H1 (cell line): ENCODE measurements at regions not wholly inside any gene's neighbourhood (a gene's known extent, or its start where the extent isn't known, plus 50 kb on each side); places are given as distances from the start of the nearest gene placed in this dataset.
A peak's percentile ranks its signal among the peaks of the same experiment; 100 is the strongest.

Experiments used
- CTCF ChIA-PET: fragments of 300-600 bp; sonication (Branson Sonifier 250); formaldehyde crosslinking; loops from one replicate; lab custom pipeline; 2021; ENCODE audit not compliant: partially characterized antibody; lab: Charles Lee
- POLR2A ChIA-PET: fragments of 300-600 bp; sonication (Branson Sonifier 250); formaldehyde crosslinking; loops from one replicate; lab custom pipeline; 2021; ENCODE audit warnings: inconsistent platforms; ENCODE audit not compliant: partially characterized antibody; lab: Charles Lee
- DNase-seq, 2 experiments: peaks; one replicate each; pipeline versions ENCODE4 v3.0.0 to v3.0.0-alpha.2; 2010 to 2022; ENCODE audit warnings: low spot score in 2 of 2, low read depth in 1 of 2, mixed read lengths in 1 of 2
- FAIRE-seq: peaks from 2 replicates; lab custom pipeline; 2011; peaks lifted over from hg19 to GRCh38; lab: Jason Lieb, UNC
- H2AFZ ChIP-seq: 2 replicates; pipeline ENCODE4 v1.8.1; 2012; ENCODE audit warnings: low read length, inconsistent platforms
- H2AK5ac ChIP-seq: 2 replicates; pipeline ENCODE4 v1.6.1; 2013; ENCODE audit warnings: low read depth, low read length
- H2BK120ac ChIP-seq: replicated peaks from 2 replicates; pipeline ENCODE3; 2013; ENCODE audit warnings: low read depth, low read length, inconsistent platforms
- H2BK12ac ChIP-seq: 2 replicates; pipeline ENCODE4 v1.6.1; 2013; ENCODE audit warnings: low read depth, low read length
- H2BK15ac ChIP-seq: 2 replicates; pipeline ENCODE4 v1.6.1; 2013; ENCODE audit warnings: low read length
- H2BK20ac ChIP-seq: 2 replicates; pipeline ENCODE4 v1.6.1; 2013; ENCODE audit warnings: low read length
- H2BK5ac ChIP-seq: 2 replicates; pipeline ENCODE4 v1.6.1; 2013; ENCODE audit warnings: low read depth, low read length
- H3K14ac ChIP-seq: 2 replicates; pipeline ENCODE4 v1.6.1; 2013; ENCODE audit warnings: inconsistent platforms; ENCODE audit not compliant: insufficient read length
- H3K18ac ChIP-seq: 2 replicates; pipeline ENCODE4 v1.6.1; 2013; ENCODE audit warnings: low read length; ENCODE audit errors: extremely low read depth
- H3K23ac ChIP-seq: 2 replicates; pipeline ENCODE4 v1.6.1; 2013; ENCODE audit warnings: inconsistent platforms; ENCODE audit not compliant: insufficient read length
- H3K23me2 ChIP-seq: 2 replicates; pipeline ENCODE4 v1.6.1; 2013; ENCODE audit warnings: low read depth, low read length
- H3K27ac ChIP-seq: 2 replicates; pipeline ENCODE4 v1.6.1; 2011; ENCODE audit warnings: low read depth, low read length, inconsistent platforms
- H3K27me3 ChIP-seq, 4 experiments: replicated peaks in 1 of 4; 1 replicate in 1 of 4; 2 replicates in 3 of 4; pipeline versions ENCODE4 v1.6.1 to v1.8.1; 2011 to 2013; ENCODE audit warnings: low read length in 3 of 4, mild to moderate bottlenecking in 3 of 4, inconsistent platforms in 2 of 4, mixed read lengths in 2 of 4, moderate library complexity in 1 of 4; ENCODE audit not compliant: control insufficient read depth in 3 of 4, insufficient read depth in 3 of 4; ENCODE audit errors: extremely low read depth in 1 of 4
- H3K36me3 ChIP-seq, 4 experiments: 2 replicates each; pipeline versions ENCODE4 v1.6.1 to v1.8.1; 2011 to 2013; ENCODE audit warnings: mild to moderate bottlenecking in 4 of 4, low read length in 3 of 4, moderate library complexity in 2 of 4, control low read depth in 1 of 4, inconsistent platforms in 1 of 4; ENCODE audit not compliant: insufficient read depth in 4 of 4, control insufficient read depth in 2 of 4
- H3K4ac ChIP-seq: replicated peaks from 2 replicates; pipeline ENCODE3; 2013; ENCODE audit warnings: low read length, low read depth, mixed read lengths, inconsistent platforms; ENCODE audit not compliant: insufficient read length
- H3K4me1 ChIP-seq, 4 experiments: replicated peaks in 1 of 4; 1 replicate in 1 of 4; 2 replicates in 3 of 4; pipeline versions ENCODE4 v1.6.1 to v1.8.1; 2011 to 2013; ENCODE audit warnings: low read length in 3 of 4, inconsistent platforms in 2 of 4, mixed read lengths in 1 of 4; ENCODE audit not compliant: insufficient read depth in 4 of 4, control insufficient read depth in 3 of 4
- H3K4me2 ChIP-seq, 2 experiments: 2 replicates each; pipeline versions ENCODE4 v1.6.1 to v1.8.1; 2011 to 2013; ENCODE audit warnings: low read depth in 2 of 2, low read length in 2 of 2, control low read depth in 1 of 2, inconsistent platforms in 1 of 2, mild to moderate bottlenecking in 1 of 2; ENCODE audit not compliant: insufficient read depth in 1 of 2
- H3K4me3 ChIP-seq, 4 experiments: fragments of 200-600, 300-600 bp in 1 of 4; sonication (generic), shearing (Covaris generic), sonication (Bioruptor Twin) in 1 of 4; 2 replicates each; pipeline versions ENCODE4 v1.5.1 to v1.8.1; 2011 to 2016; ENCODE audit warnings: low read length in 4 of 4, low read depth in 3 of 4, control low read depth in 2 of 4, inconsistent platforms in 2 of 4, mild to moderate bottlenecking in 2 of 4, mixed read lengths in 1 of 4, moderate library complexity in 1 of 4; ENCODE audit not compliant: insufficient read depth in 2 of 4; ENCODE audit errors: extremely low read depth in 1 of 4
- H3K56ac ChIP-seq: replicated peaks from 2 replicates; pipeline ENCODE3; 2013; ENCODE audit warnings: low read depth, mild to moderate bottlenecking, mixed read lengths, low read length, inconsistent platforms; ENCODE audit not compliant: insufficient read length
- H3K79me1 ChIP-seq: 2 replicates; pipeline ENCODE4 v1.6.1; 2013; ENCODE audit warnings: low read depth, low read length, control low read depth
- H3K79me2 ChIP-seq, 2 experiments: 2 replicates each; pipeline versions ENCODE4 v1.6.1 to v1.8.1; 2012 to 2013; ENCODE audit warnings: low read length in 2 of 2, mild to moderate bottlenecking in 2 of 2, inconsistent platforms in 1 of 2; ENCODE audit not compliant: insufficient read depth in 2 of 2, control insufficient read depth in 1 of 2
- H3K9ac ChIP-seq, 4 experiments: replicated peaks in 1 of 4; 1 replicate in 1 of 4; 2 replicates in 3 of 4; pipeline versions ENCODE4 v1.6.1 to v1.8.1; 2011 to 2013; ENCODE audit warnings: low read depth in 3 of 4, low read length in 3 of 4, control low read depth in 2 of 4, mild to moderate bottlenecking in 2 of 4, moderate library complexity in 2 of 4, inconsistent platforms in 1 of 4; ENCODE audit errors: extremely low read depth in 1 of 4
- H3K9me3 ChIP-seq, 2 experiments: 2 replicates each; pipeline versions ENCODE4 v1.6.1 to v1.8.1; 2012 to 2013; ENCODE audit warnings: mild to moderate bottlenecking in 2 of 2, moderate library complexity in 2 of 2, control low read depth in 1 of 2, inconsistent platforms in 1 of 2, low read depth in 1 of 2, low read length in 1 of 2, mixed read lengths in 1 of 2; ENCODE audit not compliant: insufficient read depth in 2 of 2
- H4K20me1 ChIP-seq, 2 experiments: replicated peaks in 1 of 2; 2 replicates each; pipeline versions ENCODE3 to v1.8.1; 2011 to 2013; ENCODE audit warnings: inconsistent platforms in 2 of 2, low read length in 2 of 2, mild to moderate bottlenecking in 1 of 2; ENCODE audit not compliant: insufficient read depth in 2 of 2, control insufficient read depth in 1 of 2
- H4K5ac ChIP-seq: 2 replicates; pipeline ENCODE4 v1.6.1; 2013; ENCODE audit warnings: low read length, low read depth, mixed read lengths, inconsistent platforms; ENCODE audit not compliant: insufficient read length
- H4K8ac ChIP-seq: 2 replicates; pipeline ENCODE4 v1.8.0; 2013; ENCODE audit warnings: mild to moderate bottlenecking, moderate library complexity, low read length, inconsistent platforms; ENCODE audit not compliant: insufficient read depth; ENCODE audit errors: extremely low read depth
- H4K91ac ChIP-seq: replicated peaks from 2 replicates; pipeline ENCODE3; 2013; ENCODE audit warnings: low read length, mixed read lengths, inconsistent platforms; ENCODE audit not compliant: insufficient read length
- BACH1 ChIP-seq: IDR thresholded peaks from 2 replicates; pipeline ENCODE4 v1.6.1; 2012; ENCODE audit warnings: low read length, improper control_type of control experiment
- CTBP2 ChIP-seq: IDR thresholded peaks from 2 replicates; pipeline ENCODE4 v1.7.0; 2011; ENCODE audit warnings: borderline replicate concordance, mild to moderate bottlenecking, moderate library complexity, mixed read lengths, low read length; ENCODE audit not compliant: insufficient read depth, insufficient read length
- EZH2 ChIP-seq: fragments of 200-600 bp; sonication (generic); IDR thresholded peaks from 2 replicates; pipeline ENCODE4 v1.7.1; 2012; ENCODE audit warnings: low read depth, mild to moderate bottlenecking, moderate library complexity, low read length, inconsistent platforms; ENCODE audit not compliant: severe bottlenecking
- JUND ChIP-seq: IDR thresholded peaks from 2 replicates; pipeline ENCODE4 v1.6.1; 2011; ENCODE audit warnings: mild to moderate bottlenecking, improper control_type of control experiment, low read length
- NRF1 ChIP-seq: IDR thresholded peaks from 2 replicates; pipeline ENCODE4 v1.6.1; 2011; ENCODE audit warnings: mild to moderate bottlenecking, low read depth, low read length, improper control_type of control experiment
- SIRT6 ChIP-seq: IDR thresholded peaks from one replicate; pipeline ENCODE4 v1.7.1; 2012; ENCODE audit warnings: low read length, inconsistent platforms
- SP2 ChIP-seq: IDR thresholded peaks from 2 replicates; pipeline ENCODE4 v1.6.1; 2012; ENCODE audit warnings: mild to moderate bottlenecking, low read length, inconsistent platforms
- SP4 ChIP-seq: IDR thresholded peaks from 2 replicates; pipeline ENCODE4 v1.6.1; 2012; ENCODE audit warnings: low read length, inconsistent platforms
- WGBS, 2 experiments: shearing (Covaris generic) in 1 of 2; methylation state at CpG; one replicate each; pipeline versions ENCODE4 v1.1.6 to v1.1.7; 2013 to 2015; ENCODE audit warnings: low lambda C conversion rate in 2 of 2, mixed read lengths in 2 of 2, inconsistent platforms in 1 of 2, low coverage in 1 of 2, missing lambda C conversion rate in 1 of 2; ENCODE audit not compliant: insufficient replicate concordance in 2 of 2, insufficient coverage in 1 of 2, insufficient read length in 1 of 2; ENCODE audit errors: extremely low coverage in 1 of 2, missing lambda C conversion rate in 1 of 2; 5-methylcytosine and 5-hydroxymethylcytosine counted together
- TF ChIP-seq, protein P1 (sequence below), 3 experiments: IDR thresholded peaks; 1 replicate in 2 of 3; 2 replicates in 1 of 3; pipeline versions ENCODE4 v1.5.1 to v1.6.1; 2011; ENCODE audit warnings: low read length in 3 of 3, mild to moderate bottlenecking in 3 of 3, inconsistent platforms in 2 of 3, low read depth in 1 of 3, moderate library complexity in 1 of 3; ENCODE audit not compliant: insufficient read depth in 1 of 3; ENCODE audit errors: control extremely low read depth in 1 of 3
- TF ChIP-seq, protein P2 (sequence below): IDR thresholded peaks from 2 replicates; pipeline ENCODE4 v1.6.1; 2012; ENCODE audit warnings: low read length, inconsistent platforms

DNA sequence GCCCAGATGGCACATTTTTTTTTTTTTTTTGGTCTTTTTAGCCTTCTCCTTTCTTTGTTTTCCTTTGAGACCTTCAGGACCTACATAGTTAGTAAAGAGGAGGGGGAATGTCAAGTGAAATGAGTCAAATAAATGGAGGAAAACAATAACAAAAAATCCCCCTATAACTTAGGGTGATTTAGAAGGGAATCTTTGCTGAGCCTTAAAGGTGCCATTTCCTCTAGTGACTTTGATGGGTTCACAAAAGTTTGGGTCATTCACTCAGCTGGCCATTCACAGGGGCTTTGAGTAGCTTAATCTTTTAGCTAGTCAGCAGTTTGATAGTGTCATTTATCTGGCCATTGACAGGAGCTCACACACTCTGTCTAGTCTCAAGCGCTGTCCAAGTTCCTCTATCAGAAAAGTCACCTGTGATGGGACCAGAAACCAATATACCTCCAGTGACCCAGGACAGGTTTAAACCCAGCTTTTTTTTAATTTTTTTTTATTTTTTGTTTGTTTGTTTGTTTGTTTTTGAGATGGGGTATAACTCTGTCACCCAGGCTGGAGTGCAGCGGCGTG lies 275.1 kb upstream of the PRDM1 start:
- Histone ChIP-seq H2BK120ac (no peak overlapping the region), H3K18ac (no peak overlapping the region), H3K79me1 (no peaks in the 10 kb centered on the region), H3K27ac (no peak overlapping the region), H2AK5ac (no peak overlapping the region), H3K4me2 (no peak overlapping the region), H4K8ac (no peak overlapping the region), H3K79me2 (no peaks in the 10 kb centered on the region), H3K56ac (no peak overlapping the region), H3K36me3 (no peaks in the 10 kb centered on the region), H3K27me3 (no peaks in the 10 kb centered on the region; a peak in 1 of 7 replicates), H3K4me3 (no peak overlapping the region), H3K4me1 (no peaks in the 10 kb centered on the region; a peak in 1 of 7 replicates), H3K9me3 (no peaks in the 10 kb centered on the region), H2BK20ac (no peak overlapping the region), H4K5ac (no peak overlapping the region), H2BK12ac (no peak overlapping the region), H2BK15ac (no peak overlapping the region), H4K20me1 (no peaks in the 10 kb centered on the region), H2AFZ (peak overlapping the region; percentile 65; the same call in 1 of the 2 replicates), H3K23ac (no peak overlapping the region), H2BK5ac (no peak overlapping the region), H3K4ac (no peak overlapping the region), H3K14ac (no peak overlapping the region), H3K9ac (no peak overlapping the region), H4K91ac (no peak overlapping the region), H3K23me2 (no peaks in the 10 kb centered on the region; the same call in 1 of the 2 replicates)
- 90% methylated on average over 3 of the region's 3 CpGs; no CpG with 5 or more reads in 1 of the 2 experiments for WGBS, 2 experiments
- FAIRE-seq (no peak), DNase-seq (no peak)
- ChIA-PET POLR2A (no interaction called here), CTCF (interaction anchor here (1.0 to 1.3 kb wide), 2 partner anchors 24 to 756 kb away, joined by 3 to 5 read pairs; no protein-coding TSS in a partner anchor)
- TF ChIP-seq SP2, result no peak
- TF ChIP-seq SP4, result no peak
- no peak for TF ChIP-seq NRF1
- TF ChIP-seq, protein P1, sequence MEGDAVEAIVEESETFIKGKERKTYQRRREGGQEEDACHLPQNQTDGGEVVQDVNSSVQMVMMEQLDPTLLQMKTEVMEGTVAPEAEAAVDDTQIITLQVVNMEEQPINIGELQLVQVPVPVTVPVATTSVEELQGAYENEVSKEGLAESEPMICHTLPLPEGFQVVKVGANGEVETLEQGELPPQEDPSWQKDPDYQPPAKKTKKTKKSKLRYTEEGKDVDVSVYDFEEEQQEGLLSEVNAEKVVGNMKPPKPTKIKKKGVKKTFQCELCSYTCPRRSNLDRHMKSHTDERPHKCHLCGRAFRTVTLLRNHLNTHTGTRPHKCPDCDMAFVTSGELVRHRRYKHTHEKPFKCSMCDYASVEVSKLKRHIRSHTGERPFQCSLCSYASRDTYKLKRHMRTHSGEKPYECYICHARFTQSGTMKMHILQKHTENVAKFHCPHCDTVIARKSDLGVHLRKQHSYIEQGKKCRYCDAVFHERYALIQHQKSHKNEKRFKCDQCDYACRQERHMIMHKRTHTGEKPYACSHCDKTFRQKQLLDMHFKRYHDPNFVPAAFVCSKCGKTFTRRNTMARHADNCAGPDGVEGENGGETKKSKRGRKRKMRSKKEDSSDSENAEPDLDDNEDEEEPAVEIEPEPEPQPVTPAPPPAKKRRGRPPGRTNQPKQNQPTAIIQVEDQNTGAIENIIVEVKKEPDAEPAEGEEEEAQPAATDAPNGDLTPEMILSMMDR (IDR thresholded peaks at IDR 0.05; ENCODE audit: control extremely low read depth in 1 of 3, insufficient read depth in 1 of 3, low read depth in 1 of 3, low read length in 3 of 3), result no peak
- TF ChIP-seq BACH1, result no peak
- TF ChIP-seq EZH2, result no peak
- TF ChIP-seq SIRT6, result no peak
- no peak for TF ChIP-seq CTBP2
- no peak for TF ChIP-seq JUND
- TF ChIP-seq, protein P2, sequence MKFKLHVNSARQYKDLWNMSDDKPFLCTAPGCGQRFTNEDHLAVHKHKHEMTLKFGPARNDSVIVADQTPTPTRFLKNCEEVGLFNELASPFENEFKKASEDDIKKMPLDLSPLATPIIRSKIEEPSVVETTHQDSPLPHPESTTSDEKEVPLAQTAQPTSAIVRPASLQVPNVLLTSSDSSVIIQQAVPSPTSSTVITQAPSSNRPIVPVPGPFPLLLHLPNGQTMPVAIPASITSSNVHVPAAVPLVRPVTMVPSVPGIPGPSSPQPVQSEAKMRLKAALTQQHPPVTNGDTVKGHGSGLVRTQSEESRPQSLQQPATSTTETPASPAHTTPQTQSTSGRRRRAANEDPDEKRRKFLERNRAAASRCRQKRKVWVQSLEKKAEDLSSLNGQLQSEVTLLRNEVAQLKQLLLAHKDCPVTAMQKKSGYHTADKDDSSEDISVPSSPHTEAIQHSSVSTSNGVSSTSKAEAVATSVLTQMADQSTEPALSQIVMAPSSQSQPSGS, result no peak
